ENCODE measurements at regions not wholly inside any gene's neighbourhood (a gene's known extent, or its start where the extent isn't known, plus 50 kb on each side); places are given as distances from the start of the nearest gene placed in this dataset.

- no peak for TF ChIP-seq TAF1 (IDR thresholded peaks at IDR 0.05; ENCODE audit: borderline replicate concordance, low read depth, low read length)
- TF ChIP-seq POLR2A (IDR thresholded peaks at IDR 0.05; ENCODE audit: low read depth, low read length), result no peak
Observed at GRCh38 chr18:78632111-78632541, 347.5 kb upstream of the SALL3 start.

Data from GM12892 (cell line).